OCI-LY3 (cell line): ENCODE measurements at regions not wholly inside any gene's neighbourhood (a gene's known extent, or its start where the extent isn't known, plus 50 kb on each side); places are given as distances from the start of the nearest gene placed in this dataset.

Experiments used
- EZH2phosphoT487 ChIP-seq: fragments of 200-600 bp; shearing (Covaris generic); IDR thresholded peaks from 2 replicates; pipeline ENCODE4 v1.6.1; 2018; ENCODE audit warnings: antibody characterized with exemption, mixed run types, low read depth
- TF ChIP-seq, protein P1 (sequence below): fragments of 200-600, 300-600 bp; sonication (generic); IDR thresholded peaks from 2 replicates; pipeline ENCODE4 v1.5.1; 2014; ENCODE audit warnings: antibody characterized with exemption, low read length, low read depth

DNA sequence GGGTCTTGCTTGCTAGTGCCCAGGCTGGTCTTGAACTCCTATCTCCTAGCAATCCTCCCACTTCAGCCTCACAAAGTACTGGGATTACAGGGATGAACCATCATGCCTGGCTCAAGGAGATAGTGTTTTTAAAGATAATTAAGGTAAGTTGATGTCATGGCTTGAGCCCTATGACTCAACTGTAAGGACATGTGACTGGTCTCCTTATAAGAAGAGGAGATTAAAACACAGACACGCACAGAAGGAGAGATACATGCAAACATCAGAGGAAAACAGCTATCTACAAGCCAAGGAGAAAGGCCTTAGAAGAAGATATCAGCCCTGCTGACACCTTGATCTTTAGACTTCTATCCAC lies 220.4 kb upstream of the GADL1 start:
- TF ChIP-seq, protein P1, sequence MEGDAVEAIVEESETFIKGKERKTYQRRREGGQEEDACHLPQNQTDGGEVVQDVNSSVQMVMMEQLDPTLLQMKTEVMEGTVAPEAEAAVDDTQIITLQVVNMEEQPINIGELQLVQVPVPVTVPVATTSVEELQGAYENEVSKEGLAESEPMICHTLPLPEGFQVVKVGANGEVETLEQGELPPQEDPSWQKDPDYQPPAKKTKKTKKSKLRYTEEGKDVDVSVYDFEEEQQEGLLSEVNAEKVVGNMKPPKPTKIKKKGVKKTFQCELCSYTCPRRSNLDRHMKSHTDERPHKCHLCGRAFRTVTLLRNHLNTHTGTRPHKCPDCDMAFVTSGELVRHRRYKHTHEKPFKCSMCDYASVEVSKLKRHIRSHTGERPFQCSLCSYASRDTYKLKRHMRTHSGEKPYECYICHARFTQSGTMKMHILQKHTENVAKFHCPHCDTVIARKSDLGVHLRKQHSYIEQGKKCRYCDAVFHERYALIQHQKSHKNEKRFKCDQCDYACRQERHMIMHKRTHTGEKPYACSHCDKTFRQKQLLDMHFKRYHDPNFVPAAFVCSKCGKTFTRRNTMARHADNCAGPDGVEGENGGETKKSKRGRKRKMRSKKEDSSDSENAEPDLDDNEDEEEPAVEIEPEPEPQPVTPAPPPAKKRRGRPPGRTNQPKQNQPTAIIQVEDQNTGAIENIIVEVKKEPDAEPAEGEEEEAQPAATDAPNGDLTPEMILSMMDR, result no peak
- TF ChIP-seq EZH2phosphoT487, result no peak
